Gastrocnemius medialis (tissue), 4 donors: ENCODE measurements at regions not wholly inside any gene's neighbourhood (a gene's known extent, or its start where the extent isn't known, plus 50 kb on each side); places are given as distances from the start of the nearest gene placed in this dataset.

Experiments
- POLR2A ChIP-seq, 2 donors: fragments of 450-650 bp; IDR thresholded peaks; one replicate each; pipeline ENCODE4 v1.6.1; 2017; ENCODE audit warnings: antibody characterized with exemption in 2 of 2, mild to moderate bottlenecking in 2 of 2, moderate library complexity in 2 of 2
- TF ChIP-seq, protein P1 (sequence below), 5 experiments: fragments of 450-650 bp in 3 of 5; fragments of 200-600 bp in 2 of 5; sonication (generic) in 2 of 5; IDR thresholded peaks in 4 of 5; conservative IDR thresholded peaks in 1 of 5; 1 replicate in 4 of 5; 2 replicates in 1 of 5; pipeline ENCODE4 v1.5.1; 2016 to 2019; ENCODE audit warnings: antibody characterized with exemption in 5 of 5, mild to moderate bottlenecking in 3 of 5, moderate library complexity in 3 of 5

DNA sequence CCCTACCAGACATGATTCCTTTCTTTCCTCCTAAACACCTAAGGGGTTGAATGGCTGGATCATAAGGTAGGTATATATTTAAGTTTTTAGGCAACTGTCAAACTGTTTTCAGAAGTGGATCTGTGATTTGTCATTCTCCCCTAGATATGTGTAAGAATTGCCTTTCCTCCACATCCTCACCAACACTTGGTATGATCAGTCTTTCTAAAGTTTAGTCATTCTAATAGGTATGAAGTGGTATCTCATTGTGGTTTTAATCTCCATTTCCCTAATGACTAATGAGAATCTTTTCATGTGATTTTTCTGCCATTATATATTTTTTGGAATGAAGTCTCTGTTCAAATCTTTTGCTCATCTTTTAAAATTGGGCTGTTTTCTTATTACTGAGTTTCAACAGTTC lies 122.1 kb downstream of the TFCP2L1 start:
- TF ChIP-seq, protein P1, sequence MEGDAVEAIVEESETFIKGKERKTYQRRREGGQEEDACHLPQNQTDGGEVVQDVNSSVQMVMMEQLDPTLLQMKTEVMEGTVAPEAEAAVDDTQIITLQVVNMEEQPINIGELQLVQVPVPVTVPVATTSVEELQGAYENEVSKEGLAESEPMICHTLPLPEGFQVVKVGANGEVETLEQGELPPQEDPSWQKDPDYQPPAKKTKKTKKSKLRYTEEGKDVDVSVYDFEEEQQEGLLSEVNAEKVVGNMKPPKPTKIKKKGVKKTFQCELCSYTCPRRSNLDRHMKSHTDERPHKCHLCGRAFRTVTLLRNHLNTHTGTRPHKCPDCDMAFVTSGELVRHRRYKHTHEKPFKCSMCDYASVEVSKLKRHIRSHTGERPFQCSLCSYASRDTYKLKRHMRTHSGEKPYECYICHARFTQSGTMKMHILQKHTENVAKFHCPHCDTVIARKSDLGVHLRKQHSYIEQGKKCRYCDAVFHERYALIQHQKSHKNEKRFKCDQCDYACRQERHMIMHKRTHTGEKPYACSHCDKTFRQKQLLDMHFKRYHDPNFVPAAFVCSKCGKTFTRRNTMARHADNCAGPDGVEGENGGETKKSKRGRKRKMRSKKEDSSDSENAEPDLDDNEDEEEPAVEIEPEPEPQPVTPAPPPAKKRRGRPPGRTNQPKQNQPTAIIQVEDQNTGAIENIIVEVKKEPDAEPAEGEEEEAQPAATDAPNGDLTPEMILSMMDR (IDR thresholded peaks at IDR 0.05 in 4 of 5, conservative IDR thresholded peaks at IDR 0.05 in 1 of 5) = no peak
- TF ChIP-seq POLR2A (IDR thresholded peaks at IDR 0.05) = no peak
